Skin epidermis (tissue), 12 donors: ENCODE measurements at regions not wholly inside any gene's neighbourhood (a gene's known extent, or its start where the extent isn't known, plus 50 kb on each side); places are given as distances from the start of the nearest gene placed in this dataset.
A peak's percentile ranks its signal among the peaks of the same experiment; 100 is the strongest.

ENCODE experiments used
- H3K27ac ChIP-seq, 21 experiments: fragments of 200-600 bp; sonication (generic) in 11 of 21; one replicate each; pipeline ENCODE4 v1.5.0; 2020; ENCODE audit warnings: mild to moderate bottlenecking in 3 of 21, inconsistent platforms in 2 of 21, moderate library complexity in 2 of 21
- H3K4me3 ChIP-seq, 7 experiments: fragments of 200-600 bp; sonication (generic) in 2 of 7; one replicate each; pipeline ENCODE4 v1.5.0; 2020; ENCODE audit warnings: inconsistent platforms in 2 of 7, mild to moderate bottlenecking in 2 of 7, moderate library complexity in 1 of 7

DNA sequence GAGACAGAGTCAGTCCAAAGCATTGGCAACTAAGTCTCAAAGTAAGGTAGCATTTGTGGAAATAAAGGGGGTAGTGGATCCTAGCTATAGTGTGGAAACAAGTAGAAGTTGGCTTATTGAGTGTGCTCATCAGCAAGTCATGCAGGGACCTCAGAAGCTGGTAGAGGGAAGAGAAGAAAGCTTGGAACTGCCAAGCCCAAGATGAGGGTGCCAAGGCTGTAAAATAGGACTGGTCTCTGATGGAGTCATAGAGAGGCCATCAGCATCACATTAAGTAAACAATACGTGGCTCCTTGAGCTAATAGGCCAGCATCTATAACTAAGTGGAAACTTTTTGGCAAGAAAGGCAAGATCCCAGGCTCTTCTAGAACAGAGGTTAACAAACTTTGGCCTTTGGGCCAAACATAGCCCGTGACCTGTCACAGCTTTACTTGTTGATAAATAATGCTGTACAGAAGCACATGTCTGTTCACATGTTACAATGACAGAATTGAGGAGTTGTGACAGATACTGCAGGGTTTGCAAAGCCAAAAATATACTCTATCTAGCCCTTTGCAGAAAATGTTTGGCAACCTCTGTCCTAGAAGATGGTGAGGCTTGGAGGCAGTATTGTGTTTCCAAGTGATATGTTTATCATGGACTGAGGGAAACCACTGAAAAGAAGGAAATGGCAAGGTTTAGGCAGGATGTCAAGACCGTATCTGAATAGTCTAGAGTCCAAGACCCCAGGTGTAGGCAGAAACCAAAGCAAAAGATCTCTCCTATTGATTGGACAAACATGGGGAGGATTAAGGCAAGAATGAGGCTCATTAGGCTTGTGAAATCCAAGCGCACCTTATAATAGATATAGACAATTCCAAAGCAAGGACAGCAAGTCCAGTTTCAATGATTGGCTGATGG, 62.5 kb upstream of the CD44 start:
- Histone ChIP-seq H3K4me3 (no peak overlapping the region), H3K27ac (peak overlapping the region in 11 of 21 experiments; percentile 6 to 86 (median 54))

DNA sequence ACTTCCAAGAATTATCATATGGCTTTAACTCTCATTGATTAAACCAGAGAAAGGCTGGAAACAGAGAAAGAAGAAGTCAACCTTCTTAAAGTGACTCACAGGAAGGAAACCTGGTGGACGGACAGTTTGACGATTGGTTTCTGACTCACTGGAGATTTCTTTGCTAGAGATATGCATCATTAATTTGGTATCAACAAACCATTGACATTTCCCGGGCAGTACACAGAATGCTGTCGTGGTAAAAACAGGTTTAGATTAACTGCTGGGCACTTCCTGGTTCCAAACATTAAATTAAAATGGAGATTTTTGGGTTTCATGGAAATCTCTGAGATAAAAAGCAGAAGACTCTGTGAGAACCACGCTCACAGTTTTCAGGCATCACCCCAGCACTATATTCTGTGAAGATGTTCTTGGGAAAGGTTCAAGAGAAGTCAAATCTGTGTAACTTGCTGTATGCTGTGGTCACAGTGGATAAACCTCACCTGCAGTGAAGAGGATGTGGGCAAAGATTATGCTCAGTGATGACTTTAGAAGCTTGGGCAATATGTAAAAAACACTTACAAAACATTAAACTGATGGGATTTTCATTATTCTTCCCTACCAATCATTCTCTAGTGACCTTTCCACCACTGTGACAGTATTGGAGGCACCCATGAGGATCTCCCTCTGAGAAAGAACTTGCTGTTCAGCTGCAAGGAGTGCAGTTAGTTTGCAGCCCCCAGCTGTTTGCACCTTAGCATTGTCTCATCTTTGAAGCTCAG, 61.1 kb upstream of the CD44 start:
- no peak overlapping the region for H3K4me3 ChIP-seq
- peak overlapping the region in 14 of 21 experiments; percentile 8 to 86 (median 61) for H3K27ac ChIP-seq

GRCh38 chr11:35078470-35078735, 60.6 kb upstream of the CD44 start:
- Histone ChIP-seq H3K4me3 (no peak overlapping the region), H3K27ac (peak overlapping the region in 14 of 21 experiments; percentile 8 to 86 (median 61))

- Histone ChIP-seq H3K27ac (peak overlapping the region in 6 of 21 experiments; percentile 6 to 86 (median 80)), H3K4me3 (no peak overlapping the region)
Observed at GRCh38 chr11:35079611-35080010, 59.4 kb upstream of the CD44 start.

DNA sequence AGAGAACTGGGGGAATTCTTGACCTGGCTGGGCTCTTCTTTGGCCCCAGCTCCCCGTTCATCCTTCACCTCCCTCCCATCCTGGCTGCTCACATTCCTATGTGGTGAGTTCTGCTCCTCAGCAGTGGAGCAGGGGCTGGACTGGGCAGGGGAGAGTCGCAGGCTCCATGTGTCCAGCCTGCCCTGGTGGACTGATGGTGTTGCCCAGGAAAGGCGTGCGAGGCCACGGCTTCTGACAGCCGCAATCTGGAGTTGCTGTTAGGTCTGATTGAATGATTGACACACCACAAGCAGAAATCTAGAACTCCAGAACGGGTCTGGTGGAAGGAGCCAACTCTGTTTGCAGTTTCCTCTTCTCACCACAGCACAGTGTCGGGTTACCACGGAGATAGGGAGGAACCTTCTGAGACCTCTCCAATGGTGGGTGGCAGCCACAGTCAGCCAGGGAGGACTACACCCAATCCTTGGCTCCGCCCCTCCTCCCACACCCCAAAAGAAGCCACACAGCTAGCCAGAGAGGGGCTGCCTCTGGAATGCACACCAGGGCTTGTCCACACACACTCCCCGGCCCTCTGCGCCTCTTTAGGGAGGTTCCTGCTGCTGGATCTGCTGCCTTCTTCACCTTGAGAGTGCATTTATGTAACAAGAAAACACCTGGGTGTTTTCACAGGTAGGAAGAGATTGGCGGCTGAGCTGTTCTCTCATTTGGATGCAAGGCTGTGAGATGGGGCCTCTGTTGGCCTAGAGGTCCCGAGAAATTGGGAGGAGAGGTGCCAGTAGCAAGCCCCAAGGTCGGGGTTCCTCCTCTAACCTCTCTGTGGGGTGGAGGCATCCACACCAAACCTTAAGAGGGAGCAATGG, 56.4 kb upstream of the CD44 start:
- Histone ChIP-seq H3K4me3 (peak overlapping the region in 2 of 7 experiments; percentile 4 to 6), H3K27ac (peak overlapping the region; percentile 38 to 96 (median 89))

DNA sequence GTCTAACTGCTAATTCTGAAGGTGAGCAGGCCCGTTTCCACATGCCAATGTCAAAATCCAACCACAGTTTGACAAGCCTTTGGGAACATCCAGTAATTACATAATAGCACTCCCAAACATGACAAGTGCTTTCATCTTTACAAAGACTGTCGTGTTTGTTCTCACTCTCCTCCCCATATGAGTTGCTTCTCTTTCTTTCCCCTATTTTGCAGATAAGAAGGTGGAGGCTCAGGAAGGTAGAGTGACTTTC, 55.9 kb upstream of the CD44 start:
- Histone ChIP-seq H3K4me3 (peak overlapping the region in 1 of 7 experiments; percentile 4), H3K27ac (peak overlapping the region; percentile 38 to 96 (median 89))

- Histone ChIP-seq H3K27ac (peak overlapping the region; percentile 38 to 96 (median 89)), H3K4me3 (no peak overlapping the region)
Observed at GRCh38 chr11:35083431-35084238, 55.3 kb upstream of the CD44 start.

GRCh38 chr11:35084817-35085440, 54.0 kb upstream of the CD44 start:
- Histone ChIP-seq H3K4me3 (no peak overlapping the region), H3K27ac (peak overlapping the region in 15 of 21 experiments; percentile 0 to 95 (median 85))

DNA sequence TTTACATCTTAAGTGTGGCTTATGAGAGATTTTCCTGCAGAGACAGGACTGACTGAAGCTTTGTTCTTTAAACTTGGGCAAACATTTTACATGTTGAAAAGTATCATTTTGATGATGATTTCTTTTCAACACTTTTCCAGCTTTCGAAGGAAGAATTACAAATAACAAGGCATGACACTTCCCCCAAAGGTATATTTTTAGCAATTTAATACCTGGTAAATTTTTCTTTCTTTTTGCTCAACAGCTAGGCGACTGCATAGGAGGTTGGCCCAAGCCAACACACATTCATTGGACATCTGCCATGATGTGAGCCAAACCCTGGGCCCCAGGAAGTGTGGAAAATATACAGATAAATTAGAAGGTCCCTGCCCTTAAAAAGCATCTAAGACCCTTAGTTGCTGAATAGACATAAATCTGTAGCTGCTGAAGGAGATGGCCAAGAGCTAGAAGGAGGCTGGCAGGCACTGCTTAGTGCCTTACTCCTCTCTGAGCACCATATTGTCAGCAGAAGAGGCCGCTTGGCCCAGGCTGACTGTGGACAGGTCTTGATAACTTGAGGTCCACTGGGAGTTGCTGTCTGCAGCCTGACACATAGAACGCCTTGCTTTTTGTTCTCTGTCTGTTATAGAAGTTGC, 53.3 kb upstream of the CD44 start:
- H3K27ac ChIP-seq: peak overlapping the region in 4 of 21 experiments; percentile 0 to 95 (median 10)

GRCh38 chr11:35087648-35088047, 51.3 kb upstream of the CD44 start:
- H3K4me3 ChIP-seq: no peak overlapping the region
- H3K27ac ChIP-seq: peak overlapping the region in 19 of 21 experiments; percentile 15 to 82 (median 63)

More for the DNA sequence above, 53.3 kb upstream of the CD44 start:
- no peak overlapping the region for H3K4me3 ChIP-seq

DNA sequence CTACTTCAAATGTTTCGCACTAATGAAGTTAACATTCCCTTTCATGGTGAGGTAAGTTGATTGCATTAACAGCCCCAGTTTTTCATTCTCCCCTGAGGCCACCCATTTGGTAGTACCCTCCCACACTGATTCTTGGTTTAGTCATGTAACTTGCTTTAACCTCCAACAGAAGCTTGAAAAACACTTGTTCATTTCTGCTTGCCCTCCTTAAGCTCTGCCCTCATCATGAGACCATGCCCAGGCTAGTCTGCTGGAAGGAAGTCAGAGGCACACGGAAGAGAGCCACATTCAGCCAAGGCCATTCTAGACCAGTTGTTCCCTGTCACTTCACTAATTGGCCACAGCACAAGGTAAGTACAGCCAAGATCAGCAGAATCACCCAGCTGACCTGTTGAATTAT, 50.7 kb upstream of the CD44 start:
- peak overlapping the region in 19 of 21 experiments; percentile 15 to 82 (median 63) for H3K27ac ChIP-seq
- no peak overlapping the region for H3K4me3 ChIP-seq

- Histone ChIP-seq H3K27ac (peak overlapping the region in 17 of 21 experiments; percentile 27 to 82 (median 63)), H3K4me3 (no peak overlapping the region)
Observed at GRCh38 chr11:35088676-35089075, 50.3 kb upstream of the CD44 start.
